A673 (cell line): ENCODE measurements at regions not wholly inside any gene's neighbourhood (a gene's known extent, or its start where the extent isn't known, plus 50 kb on each side); places are given as distances from the start of the nearest gene placed in this dataset.

ENCODE experiments used
- EZH2 ChIP-seq: fragments of 200-600 bp; sonication (generic); IDR thresholded peaks from 2 replicates; pipeline ENCODE4 v1.6.1; 2017; ENCODE audit warnings: borderline replicate concordance, low read depth, mild to moderate bottlenecking, mixed read lengths, antibody characterized with exemption, low read length; ENCODE audit not compliant: poor library complexity, severe bottlenecking
- TF ChIP-seq, protein P1 (sequence below): fragments of 300-800, 200-600 bp; sonication (generic); conservative IDR thresholded peaks from 2 replicates; pipeline ENCODE4 v1.5.1; 2017; ENCODE audit warnings: low read depth, mild to moderate bottlenecking, antibody characterized with exemption, low read length, moderate library complexity, mixed read lengths

DNA sequence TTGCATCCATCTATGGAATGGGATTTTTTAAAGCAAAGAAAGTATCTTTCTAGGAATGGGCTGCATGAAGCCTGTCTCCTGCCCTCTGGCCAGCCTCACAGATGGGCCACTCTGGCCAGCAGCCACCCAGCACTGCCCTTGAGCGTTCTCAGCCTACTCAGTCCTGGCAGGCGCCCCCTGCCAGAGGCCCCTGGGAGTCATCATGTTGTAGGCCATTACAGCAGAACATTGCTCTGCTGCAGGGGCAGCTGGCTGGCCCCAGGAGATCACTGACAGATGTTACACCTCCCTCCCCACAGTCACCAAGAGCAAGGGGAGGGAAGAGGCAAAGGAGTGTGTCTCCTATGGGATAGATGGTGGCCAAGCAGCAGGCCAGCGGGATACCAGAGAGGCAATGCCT, 363.7 kb downstream of the NXPE2 start:
- TF ChIP-seq, protein P1, sequence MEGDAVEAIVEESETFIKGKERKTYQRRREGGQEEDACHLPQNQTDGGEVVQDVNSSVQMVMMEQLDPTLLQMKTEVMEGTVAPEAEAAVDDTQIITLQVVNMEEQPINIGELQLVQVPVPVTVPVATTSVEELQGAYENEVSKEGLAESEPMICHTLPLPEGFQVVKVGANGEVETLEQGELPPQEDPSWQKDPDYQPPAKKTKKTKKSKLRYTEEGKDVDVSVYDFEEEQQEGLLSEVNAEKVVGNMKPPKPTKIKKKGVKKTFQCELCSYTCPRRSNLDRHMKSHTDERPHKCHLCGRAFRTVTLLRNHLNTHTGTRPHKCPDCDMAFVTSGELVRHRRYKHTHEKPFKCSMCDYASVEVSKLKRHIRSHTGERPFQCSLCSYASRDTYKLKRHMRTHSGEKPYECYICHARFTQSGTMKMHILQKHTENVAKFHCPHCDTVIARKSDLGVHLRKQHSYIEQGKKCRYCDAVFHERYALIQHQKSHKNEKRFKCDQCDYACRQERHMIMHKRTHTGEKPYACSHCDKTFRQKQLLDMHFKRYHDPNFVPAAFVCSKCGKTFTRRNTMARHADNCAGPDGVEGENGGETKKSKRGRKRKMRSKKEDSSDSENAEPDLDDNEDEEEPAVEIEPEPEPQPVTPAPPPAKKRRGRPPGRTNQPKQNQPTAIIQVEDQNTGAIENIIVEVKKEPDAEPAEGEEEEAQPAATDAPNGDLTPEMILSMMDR, result no peak
- no peak for TF ChIP-seq EZH2
